GM19463 (cell line): ENCODE measurements at regions not wholly inside any gene's neighbourhood (a gene's known extent, or its start where the extent isn't known, plus 50 kb on each side); places are given as distances from the start of the nearest gene placed in this dataset.

Experiments
- ATAC-seq: cut with Tn5 transposase; IDR thresholded peaks from one replicate; pipeline ENCODE4 v1.9.1; 2021; ENCODE audit warnings: mild to moderate bottlenecking, moderate library complexity; ENCODE audit not compliant: unreplicated experiment

DNA sequence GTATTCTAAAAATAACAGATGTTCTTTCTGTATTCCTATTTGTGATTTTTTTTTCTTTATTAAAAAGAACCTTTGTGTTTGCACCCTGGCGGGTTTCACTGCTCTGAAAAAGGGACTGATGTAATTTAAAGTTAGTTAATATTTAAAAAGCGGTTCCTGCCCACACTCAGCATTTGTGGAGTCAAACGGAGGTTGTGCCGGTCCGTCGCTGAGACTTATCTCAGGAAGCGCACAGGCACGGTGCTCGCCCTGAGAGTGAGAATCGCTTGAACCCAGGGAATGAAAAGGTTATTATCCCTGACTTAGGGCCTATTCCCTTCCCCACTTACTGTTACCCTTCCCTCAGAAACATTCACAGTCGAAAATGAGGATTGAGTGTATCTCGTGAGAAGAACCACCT is 366.7 kb downstream of the THBS2 start:
- no peak for ATAC-seq

DNA sequence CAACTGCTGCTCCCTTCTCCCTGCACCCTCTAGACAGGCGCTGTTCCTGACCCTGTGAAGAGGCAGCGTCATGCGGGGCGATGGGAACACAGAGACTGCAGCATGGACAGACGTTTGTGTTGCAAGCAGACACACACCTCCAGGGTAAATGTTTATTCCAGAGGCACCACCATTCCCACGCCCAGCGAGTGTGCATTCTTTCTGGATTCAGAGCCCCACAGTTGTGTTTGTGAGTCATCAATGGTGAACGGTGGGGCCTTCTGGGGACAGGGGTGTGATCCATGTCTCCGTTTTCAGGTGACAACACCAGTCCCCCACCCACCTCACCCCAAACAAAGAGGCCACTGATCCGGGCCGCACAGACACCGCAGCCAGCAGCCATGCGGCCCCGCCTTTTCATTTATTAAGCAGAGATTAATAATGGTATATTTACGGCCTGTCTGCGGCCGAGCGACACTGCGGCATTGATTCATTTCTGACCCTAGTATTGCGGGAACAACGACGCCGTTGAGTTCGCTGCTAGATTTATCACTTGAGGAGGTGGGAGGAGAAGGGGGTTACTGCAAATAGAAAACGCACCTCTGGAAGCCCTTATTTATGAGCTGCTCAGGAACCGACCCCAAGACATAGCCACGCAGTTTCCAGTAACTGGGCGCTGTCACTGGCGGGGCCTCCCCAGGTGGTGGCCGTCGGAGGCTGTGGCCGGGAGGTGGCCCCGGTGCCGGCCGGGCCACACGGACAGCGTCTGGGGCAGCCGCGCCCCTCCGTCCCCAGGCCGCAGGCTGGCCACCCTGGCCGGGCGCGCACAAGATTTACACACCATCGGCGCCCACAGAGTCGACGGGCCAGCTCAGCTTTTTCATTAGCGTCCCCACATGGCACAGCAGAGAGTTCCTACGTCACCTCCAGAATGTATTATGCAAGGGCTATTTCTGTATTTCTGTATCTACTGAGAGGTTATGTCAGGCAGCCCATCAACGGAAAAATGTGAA is 367.6 kb downstream of the THBS2 start:
- no peak for ATAC-seq

DNA sequence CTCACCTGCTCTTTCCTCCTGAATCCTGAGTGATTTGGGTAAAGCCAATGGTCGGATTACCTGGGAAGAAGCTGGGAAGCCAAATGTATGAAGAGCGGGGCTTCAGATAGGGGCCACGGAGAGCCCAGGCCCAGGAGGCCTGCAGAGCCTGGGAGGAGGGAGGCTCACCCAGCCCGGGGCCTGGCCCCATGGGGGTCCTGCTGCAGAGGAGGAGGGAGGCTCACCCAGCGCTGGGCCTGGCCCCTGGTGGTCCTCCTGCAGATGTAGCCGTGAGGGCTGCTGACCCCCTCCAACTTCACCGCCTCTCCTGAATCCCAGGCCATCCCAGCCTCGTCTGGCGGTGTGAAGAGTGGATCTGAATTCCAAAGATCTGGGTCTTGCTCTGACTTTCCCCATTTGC is 368.4 kb downstream of the THBS2 start:
- no peak for ATAC-seq

DNA sequence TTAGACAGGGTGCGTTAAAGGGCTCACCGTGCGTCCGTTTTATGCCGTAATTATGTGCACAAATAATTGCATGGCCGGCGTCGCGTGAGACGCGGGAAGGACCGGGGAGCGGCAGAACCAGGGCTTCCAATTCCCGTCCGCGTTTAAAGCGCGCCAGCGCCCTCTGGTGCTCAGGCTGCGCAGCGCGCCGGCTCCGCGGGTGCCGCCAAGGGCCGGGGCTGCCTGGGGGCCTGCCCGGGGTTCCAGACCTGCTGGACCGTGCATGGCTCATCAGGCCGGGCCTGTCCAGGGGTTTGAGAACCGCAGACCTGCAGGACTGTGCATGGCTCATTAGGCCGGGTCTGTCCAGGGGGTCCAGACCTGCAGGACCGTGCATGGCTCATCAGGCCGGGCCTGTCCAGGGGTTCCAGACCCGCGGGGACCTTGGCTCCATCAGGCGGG is 369.0 kb downstream of the THBS2 start:
- peak; percentile 91 for ATAC-seq

DNA sequence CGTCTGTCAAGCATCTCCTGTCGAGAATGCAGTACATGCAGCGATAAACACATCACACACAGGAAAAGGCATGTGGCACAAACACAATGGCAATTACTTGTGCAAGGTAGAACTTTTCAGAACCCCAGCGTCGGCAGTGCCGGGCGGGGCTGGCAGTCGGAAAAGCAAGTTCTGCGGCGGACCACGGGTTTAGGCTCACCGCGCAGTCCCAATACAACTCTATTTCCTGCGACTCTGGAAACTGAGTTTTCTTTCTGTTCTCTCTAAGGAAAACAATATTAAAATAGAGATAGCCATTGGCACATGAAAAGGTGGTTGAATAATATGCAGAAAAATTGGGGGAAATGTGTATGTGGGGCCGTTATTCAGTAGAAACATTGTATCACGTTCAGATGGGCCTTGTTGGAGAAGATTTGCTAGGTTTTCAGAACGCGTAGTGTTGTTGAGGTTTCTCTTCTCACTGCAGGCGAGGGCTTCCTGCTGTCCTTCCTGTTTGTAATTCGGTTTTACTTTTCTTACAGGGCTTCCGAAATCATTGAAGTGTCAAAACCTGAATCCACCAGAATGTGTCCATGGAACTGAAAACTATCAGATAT is 369.5 kb downstream of the THBS2 start:
- peak; percentile 36 for ATAC-seq

DNA sequence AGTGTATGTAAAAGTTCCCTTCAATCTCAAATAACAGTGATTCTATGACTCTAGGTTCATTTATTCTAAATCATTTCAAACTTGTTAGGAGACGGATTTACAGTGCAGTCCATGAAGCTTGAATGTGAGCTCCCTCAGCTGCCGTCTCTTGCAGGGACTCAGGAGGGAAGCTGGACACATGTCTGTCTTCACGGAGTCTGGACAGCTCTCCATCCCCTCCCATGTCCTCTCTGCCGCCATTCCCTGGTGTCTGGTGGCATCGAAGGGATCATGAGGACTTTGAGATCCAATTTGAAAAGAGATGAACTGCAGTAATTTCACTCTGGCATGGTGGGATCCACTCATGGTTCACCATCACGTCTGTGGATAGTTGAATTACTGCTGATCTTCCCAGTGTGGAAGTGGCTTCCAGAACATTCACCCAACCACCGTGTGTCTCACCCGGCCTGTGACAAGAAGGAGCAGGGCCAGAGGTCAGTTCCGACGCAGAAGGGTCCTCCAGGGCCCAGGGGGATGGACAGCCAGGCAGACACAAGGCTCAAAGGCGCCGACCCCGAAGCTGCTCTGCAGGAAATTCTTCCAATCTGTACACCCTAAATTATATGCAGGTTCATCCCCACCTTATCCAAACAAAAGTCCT is 370.1 kb downstream of the THBS2 start:
- ATAC-seq = no peak

DNA sequence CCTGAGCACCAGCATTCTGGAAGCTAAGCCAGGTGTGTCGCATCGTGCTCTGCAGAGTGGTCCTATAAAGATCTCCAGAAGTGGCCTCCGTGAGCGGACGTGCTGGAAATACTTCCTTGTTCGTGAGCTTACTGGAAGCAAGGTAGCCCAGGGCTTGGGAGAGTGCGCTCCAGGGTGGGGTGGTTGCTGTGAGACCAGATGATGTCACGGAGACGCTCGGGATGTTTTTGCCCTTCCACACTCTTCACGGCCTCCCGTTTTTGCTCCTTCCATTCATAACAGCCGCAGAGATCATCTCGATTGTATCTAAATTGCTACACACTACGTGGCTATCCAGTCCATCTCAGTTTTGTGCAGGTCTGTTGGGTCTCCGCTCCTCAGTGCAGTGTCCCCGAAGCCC is 373.4 kb downstream of the THBS2 start:
- no peak for ATAC-seq

DNA sequence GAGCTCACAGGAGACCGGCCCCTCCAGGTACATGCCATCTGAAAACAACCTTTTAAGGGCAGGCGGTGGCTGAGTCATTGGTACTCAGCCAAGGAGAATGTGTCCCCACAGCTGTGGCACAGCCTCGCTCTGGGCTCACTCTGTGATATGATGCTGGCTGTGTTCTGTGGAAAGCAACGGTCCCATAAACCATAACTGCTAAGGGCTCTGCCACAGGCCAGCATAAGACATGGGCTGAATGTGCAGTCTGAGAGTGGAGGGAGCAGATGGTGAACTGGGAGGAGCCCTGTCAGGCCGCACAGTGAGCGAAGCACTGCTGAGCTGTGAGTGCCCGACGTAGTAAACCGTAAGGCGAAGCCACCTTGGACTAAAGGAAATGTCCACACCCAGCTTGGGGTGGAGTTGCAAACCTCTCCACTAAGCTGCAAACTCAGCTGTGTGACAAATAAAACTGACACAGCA is 375.8 kb downstream of the THBS2 start:
- ATAC-seq = no peak

DNA sequence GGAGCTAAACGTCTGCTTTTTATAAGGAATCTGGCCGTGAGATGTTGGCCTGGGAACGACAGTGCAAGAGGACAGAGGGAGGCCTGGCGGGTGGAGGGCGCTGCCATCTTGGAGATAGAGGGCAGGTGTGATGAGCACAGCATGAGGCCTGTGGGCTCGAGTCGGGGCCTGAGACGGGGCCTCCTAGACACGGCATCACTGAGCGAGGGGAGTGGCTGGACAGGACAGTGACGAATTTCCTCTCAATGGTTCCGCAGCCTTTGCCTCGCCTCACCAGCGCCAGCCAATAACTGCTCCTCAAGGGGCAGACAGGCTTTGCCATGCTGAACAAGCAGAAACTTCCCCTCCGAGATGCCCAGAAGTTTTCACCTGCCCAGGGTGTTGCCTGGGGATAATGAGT is 376.7 kb downstream of the THBS2 start:
- no peak for ATAC-seq

DNA sequence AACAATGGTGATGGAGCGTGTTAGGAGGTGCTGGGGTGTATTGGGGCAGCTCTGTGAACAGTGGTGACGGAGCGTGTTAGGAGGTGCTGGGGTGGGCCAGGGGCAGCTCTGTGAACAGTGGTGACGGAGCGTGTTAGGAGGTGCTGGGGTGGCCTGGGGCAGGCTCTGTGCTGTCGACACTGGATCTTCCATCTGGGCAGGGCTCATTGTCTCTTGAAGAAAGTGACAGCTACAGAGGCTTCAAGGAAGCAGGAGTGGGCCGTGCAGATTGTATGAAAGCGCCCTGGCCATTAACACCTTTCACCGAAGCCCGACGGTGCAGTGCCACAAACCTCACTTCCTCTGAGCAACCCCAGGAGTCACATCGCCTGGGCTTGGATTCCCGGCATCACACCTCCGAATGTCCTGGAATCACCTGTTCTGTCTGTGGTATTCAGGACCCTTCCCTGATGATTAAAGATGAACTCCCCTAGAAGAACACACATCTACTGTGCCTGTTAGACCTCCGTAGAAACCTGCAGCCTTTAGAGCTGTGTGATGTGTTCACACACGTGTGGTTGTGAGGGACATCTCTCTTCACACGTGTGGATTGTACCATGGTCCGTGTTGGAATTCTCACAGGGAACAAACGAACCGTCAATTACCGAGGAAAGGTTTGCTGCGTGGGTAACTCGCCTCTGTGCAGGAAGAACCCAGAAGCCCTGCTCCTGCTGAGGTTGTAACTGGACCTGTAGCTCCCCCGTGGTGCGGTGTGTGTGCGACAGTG is 377.7 kb downstream of the THBS2 start:
- no peak for ATAC-seq

DNA sequence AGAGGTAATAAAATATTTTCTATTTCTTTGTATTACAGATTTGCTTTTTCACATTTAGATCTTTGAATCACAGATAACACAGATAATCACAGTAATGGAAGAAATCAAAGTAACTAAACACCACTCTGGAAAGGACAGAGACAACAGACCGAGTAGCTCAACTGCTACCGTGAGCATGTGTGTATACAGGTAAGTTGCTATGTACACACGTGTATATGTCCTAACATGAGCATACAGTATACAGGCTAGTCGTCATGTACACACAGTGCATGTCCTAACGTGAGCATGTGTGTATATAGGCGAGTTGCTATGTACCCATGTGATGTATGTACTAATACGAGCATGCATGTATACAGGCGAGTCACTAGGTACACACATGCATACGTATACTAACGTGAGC is 379.0 kb downstream of the THBS2 start:
- ATAC-seq = no peak

DNA sequence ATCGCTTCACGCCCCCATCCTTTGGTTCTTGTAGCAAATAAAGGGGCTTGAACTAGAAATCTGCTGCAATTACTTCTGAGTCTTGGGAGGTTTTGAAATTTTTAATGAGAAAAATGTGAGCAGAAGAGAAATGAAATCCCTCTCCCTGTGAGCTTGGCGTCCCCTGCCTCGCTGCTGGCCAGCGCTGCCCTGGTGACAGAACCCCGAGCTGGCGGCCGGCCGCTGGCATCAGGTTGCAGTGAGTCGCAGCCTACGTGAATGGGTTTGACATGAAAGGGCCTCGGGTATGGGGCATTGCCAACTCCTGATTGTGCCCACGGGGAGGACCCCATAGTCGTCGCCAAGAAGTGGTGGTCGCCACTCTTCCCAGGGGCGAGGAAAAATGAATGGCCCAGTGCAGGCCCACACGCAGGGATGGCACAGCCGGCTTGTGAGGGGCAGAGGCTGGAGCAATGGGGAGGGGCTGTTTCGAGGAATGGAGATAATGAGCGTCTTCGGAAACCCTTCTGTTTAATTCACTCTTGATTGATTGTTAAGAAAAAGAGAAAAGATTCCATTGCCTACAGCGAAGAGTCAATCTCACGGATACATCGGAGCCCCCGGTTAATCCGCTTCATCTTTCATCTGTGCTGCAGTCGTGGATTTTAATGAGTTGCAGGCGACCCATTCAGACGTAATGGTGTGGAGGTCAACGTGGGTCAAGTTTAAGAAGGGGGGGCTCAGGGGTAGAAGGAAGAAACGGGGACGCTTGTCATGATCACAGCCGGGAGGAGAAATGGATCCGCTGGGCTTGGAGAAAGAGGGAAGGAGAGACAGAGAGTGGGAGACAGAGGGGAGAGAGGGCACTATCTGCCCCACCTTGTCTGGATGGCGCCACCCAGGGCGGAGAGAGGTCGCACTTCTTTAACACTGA is 380.1 kb downstream of the THBS2 start:
- no peak for ATAC-seq

DNA sequence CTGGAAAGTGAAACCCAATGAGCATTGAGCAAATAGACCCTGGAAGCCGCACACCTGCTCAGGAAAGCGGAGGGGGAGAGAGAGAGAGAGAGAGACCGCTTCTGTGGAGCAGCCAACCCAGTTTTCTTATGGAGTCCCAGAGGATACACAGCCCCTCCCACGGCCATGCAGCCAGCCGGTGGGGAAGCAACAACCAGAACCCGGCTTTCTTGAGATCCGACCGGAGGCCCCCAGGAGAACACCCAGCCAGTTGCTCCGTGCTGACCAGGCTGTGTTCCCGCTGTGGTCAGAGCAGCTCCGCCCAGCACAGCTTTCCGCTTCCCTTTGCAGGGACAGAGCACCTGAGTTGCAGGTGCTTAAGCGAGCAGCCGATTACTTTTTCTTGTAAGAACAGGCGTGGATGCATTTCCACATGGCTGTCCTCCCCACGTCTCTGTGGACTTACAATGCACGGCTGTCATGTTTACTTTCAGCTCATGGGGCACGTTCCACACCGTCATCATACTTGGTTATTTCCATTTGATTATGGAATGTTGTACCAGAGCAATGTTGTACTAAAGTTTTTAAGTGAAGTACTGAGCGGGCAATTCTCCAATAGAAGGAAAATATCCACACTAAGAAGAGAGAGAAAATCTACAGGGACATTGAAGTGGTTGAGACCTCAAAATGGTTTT is 381.9 kb downstream of the THBS2 start:
- no peak for ATAC-seq

DNA sequence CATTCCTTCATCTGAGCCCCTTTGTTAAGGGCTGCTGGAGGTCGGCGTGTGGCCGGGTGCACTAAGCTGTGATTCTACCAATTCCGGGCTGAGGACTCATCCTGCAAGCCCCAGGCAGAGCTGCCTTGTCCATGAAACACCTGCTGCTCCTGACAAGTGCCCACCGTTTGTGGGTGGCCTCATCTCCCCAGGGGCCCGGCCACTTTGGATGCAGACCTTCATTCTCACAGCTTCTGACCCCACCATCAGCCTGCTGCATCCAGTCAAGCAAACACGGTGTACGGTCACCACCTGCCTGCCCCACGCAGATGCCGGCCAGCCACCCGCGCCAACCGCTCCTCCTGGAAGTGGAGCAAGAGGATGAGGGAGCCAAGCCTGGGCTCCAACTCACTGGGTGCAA is 382.7 kb downstream of the THBS2 start:
- ATAC-seq = no peak

DNA sequence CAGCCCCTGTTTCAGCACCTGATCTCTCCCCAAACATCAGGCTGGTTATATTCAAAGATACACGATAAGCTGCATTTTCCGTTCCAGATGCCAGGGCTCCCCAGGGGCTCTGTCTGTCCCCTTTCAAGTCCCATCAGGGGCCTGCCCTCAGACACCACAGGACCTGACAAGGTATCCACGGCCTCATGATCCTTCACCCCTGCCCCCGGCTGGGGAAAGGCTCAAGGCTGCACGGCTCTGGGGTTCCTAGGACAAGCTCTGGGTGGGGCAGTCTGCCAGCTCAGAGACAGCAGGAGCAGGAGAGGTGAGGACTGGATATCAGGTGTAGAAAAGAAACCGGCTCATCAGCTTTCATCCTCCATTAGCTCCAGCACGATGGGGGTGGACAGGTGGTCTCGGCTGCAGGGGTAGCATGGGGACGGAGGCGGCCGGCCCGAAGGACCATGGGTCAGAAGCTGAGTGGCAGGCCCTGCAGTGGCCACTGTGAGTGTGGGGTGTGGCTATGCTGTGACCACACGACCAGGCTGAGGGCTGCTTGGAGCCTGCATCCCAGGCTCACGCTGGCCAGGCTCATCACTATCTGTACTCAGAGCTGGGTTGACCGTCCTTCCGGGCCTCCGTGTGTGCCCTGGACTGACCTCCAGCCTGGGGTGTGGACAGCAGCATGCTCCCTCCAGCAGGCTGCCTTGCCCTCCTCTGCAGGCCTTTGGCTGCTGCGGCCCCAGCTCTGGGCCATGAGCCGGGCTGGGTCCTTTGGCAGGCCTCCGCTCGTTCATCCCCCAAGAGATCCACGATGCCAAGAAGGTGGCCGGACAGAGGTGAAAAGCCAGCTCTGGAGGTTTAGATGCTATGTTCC is 386.2 kb downstream of the THBS2 start:
- ATAC-seq = no peak

DNA sequence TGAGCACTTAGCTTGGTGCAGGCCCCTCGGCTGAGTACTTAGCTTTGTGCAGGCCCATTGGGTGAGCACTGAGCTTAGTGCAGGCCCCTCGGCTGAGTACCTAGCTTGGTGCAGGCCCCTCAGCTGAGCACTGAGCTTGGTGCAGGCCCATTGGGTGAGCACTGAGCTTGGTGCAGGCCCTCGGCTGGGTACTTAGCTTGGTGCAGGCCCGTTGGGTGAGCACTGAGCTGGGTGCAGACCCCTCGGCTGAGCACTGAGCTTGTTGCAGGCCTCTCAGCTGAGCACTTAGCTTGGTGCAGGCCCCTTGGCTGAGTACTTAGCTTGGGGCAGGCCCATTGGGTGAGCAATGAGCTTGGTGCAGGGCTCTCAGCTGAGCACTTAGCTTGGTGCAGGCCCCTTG is 387.1 kb downstream of the THBS2 start:
- ATAC-seq = no peak

DNA sequence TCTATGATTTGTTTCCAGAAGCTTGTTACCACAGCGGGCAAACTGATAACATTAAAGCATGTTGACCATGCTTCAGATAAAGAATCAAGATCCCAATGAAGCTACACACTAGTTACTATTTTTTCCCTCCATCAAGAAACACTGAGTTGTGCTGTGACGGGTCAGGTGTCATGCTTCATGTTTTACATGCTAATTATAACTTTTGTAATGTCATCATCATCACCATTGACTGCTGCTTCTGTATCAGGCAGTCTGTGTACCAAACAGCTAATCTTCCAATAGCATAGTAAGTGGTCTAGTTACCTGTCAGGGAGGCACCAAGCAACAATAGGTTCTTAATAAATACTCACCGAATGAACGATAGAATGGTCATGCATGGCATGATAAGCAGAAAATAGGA is 388.1 kb downstream of the THBS2 start:
- ATAC-seq = no peak
